GM12878 (cell line): ENCODE measurements at regions not wholly inside any gene's neighbourhood (a gene's known extent, or its start where the extent isn't known, plus 50 kb on each side); places are given as distances from the start of the nearest gene placed in this dataset.

ENCODE experiments used
- ATAC-seq: fragments of 200-7000 bp; cut with Tn5 transposase; 3 replicates; pipeline ENCODE4 v1.9.1; 2020; ENCODE audit warnings: mild to moderate bottlenecking, moderate library complexity
- BruUV-seq: library from RNA; stranded (reverse); fragments of 400-500 nt; replicated peaks from 2 replicates; lab custom pipeline; 2021; lab: Mats Ljungman, UMichigan
- CTCF ChIA-PET: fragments of 300-600 bp; sonication (Branson Sonifier 250); formaldehyde crosslinking; extraction: SDS; loops from one replicate; lab custom pipeline; 2021; ENCODE audit warnings: inconsistent platforms; lab: Yijun Ruan, JAX
- POLR2A ChIA-PET: fragments of 350-600 bp; formaldehyde crosslinking; extraction: SDS; loops from one replicate; lab custom pipeline; 2021; ENCODE audit warnings: inconsistent platforms; lab: Charles Lee
- RAD21 ChIA-PET: fragments of 300-600 bp; sonication (Branson Sonifier 250); formaldehyde crosslinking; loops from one replicate; lab custom pipeline; 2023; ENCODE audit warnings: antibody characterized with exemption; ENCODE audit not compliant: unreplicated experiment; lab: Charles Lee
- SMC1A ChIA-PET: fragments of 300-600 bp; sonication (Branson Sonifier 250); formaldehyde crosslinking; loops from one replicate; lab custom pipeline; 2023; ENCODE audit not compliant: unreplicated experiment, uncharacterized antibody; lab: Charles Lee
- DNase-seq: peaks from one replicate; pipeline ENCODE4 v3.0.0-alpha.2; 2011; ENCODE audit warnings: low read depth, low spot score
- FAIRE-seq: peaks from 3 replicates; lab custom pipeline; 2011; peaks lifted over from hg19 to GRCh38; lab: Jason Lieb, UNC
- H2AFZ ChIP-seq: 2 replicates; pipeline ENCODE4 v1.6.0; 2011; ENCODE audit warnings: low read depth, low read length, control low read depth; ENCODE audit not compliant: control insufficient read depth
- H3K27ac ChIP-seq: 2 replicates; pipeline ENCODE4 v1.5.1; 2011; ENCODE audit warnings: control low read depth; ENCODE audit not compliant: control insufficient read depth, insufficient read depth
- H3K27me3 ChIP-seq, 2 experiments: replicated peaks in 1 of 2; 2 replicates each; pipeline versions ENCODE4 v1.6.0 to v1.6.1; 2011; ENCODE audit warnings: low read length in 1 of 2; ENCODE audit not compliant: control insufficient read depth in 2 of 2, insufficient read depth in 2 of 2
- H3K36me3 ChIP-seq, 2 experiments: 2 replicates each; pipeline ENCODE4 v1.5.1; 2011; ENCODE audit warnings: low read length in 1 of 2; ENCODE audit not compliant: control insufficient read depth in 2 of 2, insufficient read depth in 2 of 2
- H3K4me1 ChIP-seq: 2 replicates; pipeline ENCODE4 v1.6.1; 2011; ENCODE audit warnings: mild to moderate bottlenecking, low read length, moderate library complexity, mixed read lengths; ENCODE audit not compliant: control insufficient read depth, insufficient read depth
- H3K4me2 ChIP-seq: 2 replicates; pipeline ENCODE4 v1.6.0; 2011; ENCODE audit warnings: control low read depth; ENCODE audit not compliant: control insufficient read depth, insufficient read depth
- H3K4me3 ChIP-seq: fragments of 200-600 bp; sonication (generic); 2 replicates; pipeline ENCODE4 v1.5.1; 2016
- H3K79me2 ChIP-seq: 2 replicates; pipeline ENCODE4 v1.6.0; 2011; ENCODE audit warnings: low read length; ENCODE audit not compliant: control insufficient read depth, insufficient read depth
- H3K9ac ChIP-seq: 2 replicates; pipeline ENCODE4 v1.8.0; 2011; ENCODE audit warnings: low read length, control low read depth, mixed read lengths; ENCODE audit not compliant: control insufficient read depth, insufficient read depth
- H3K9me3 ChIP-seq: replicated peaks from 3 replicates; pipeline ENCODE4 v1.5.1; 2011; ENCODE audit warnings: mild to moderate bottlenecking, low read length; ENCODE audit not compliant: control insufficient read depth, insufficient read depth
- H4K20me1 ChIP-seq: 2 replicates; pipeline ENCODE4 v1.6.0; 2011; ENCODE audit not compliant: control insufficient read depth, insufficient read depth
- CBX5 ChIP-seq: sonication (generic); IDR thresholded peaks from 2 replicates; pipeline ENCODE4 v1.6.1; 2016; ENCODE audit warnings: low read depth, moderate library complexity, mild to moderate bottlenecking, inconsistent platforms
- CEBPB ChIP-seq, 2 experiments: fragments of 150-350 bp in 1 of 2; IDR thresholded peaks; 2 replicates each; pipeline ENCODE4 v1.6.1; 2012 to 2014; ENCODE audit warnings: low read depth in 2 of 2, low read length in 2 of 2, borderline replicate concordance in 1 of 2, inconsistent platforms in 1 of 2
- CHD4 ChIP-seq: fragments of 200-600 bp; sonication (generic); IDR thresholded peaks from 2 replicates; pipeline ENCODE4 v1.6.1; 2016; ENCODE audit warnings: mild to moderate bottlenecking
- HDAC2 ChIP-seq: fragments of 200-600 bp; sonication (generic); IDR thresholded peaks from 2 replicates; pipeline ENCODE4 v1.6.1; 2017
- HDGF ChIP-seq: fragments of 450-650 bp; IDR thresholded peaks from 2 replicates; pipeline ENCODE4 v1.6.1; 2016; ENCODE audit warnings: antibody characterized with exemption
- IRF4 ChIP-seq: IDR thresholded peaks from 2 replicates; pipeline ENCODE4 v1.6.1; 2011; ENCODE audit warnings: low read depth, low read length
- NFIC ChIP-seq: IDR thresholded peaks from 2 replicates; pipeline ENCODE4 v1.6.1; 2012; ENCODE audit warnings: low read depth, mild to moderate bottlenecking, inconsistent platforms, low read length, moderate library complexity
- NFYA ChIP-seq: IDR thresholded peaks from 2 replicates; pipeline ENCODE4 v1.6.1; 2011; ENCODE audit warnings: low read depth, mild to moderate bottlenecking, low read length, improper control_type of control experiment, borderline replicate concordance
- PAX5 ChIP-seq: IDR thresholded peaks from 2 replicates; pipeline ENCODE4 v1.6.1; 2011; ENCODE audit warnings: low read depth, low read length, borderline replicate concordance
- PAX8 ChIP-seq: fragments of 450-650 bp; IDR thresholded peaks from 2 replicates; pipeline ENCODE4 v1.6.1; 2017; ENCODE audit warnings: mild to moderate bottlenecking, moderate library complexity
- POLR2A ChIP-seq: IDR thresholded peaks from 2 replicates; pipeline ENCODE4 v1.6.1; 2011; ENCODE audit warnings: low read depth, mild to moderate bottlenecking, low read length
- POLR2AphosphoS2 ChIP-seq: IDR thresholded peaks from 2 replicates; pipeline ENCODE4 v1.6.1; 2011; ENCODE audit warnings: low read depth, mild to moderate bottlenecking, low read length, improper control_type of control experiment, moderate library complexity
- RAD21 ChIP-seq: IDR thresholded peaks from 2 replicates; pipeline ENCODE4 v1.6.1; 2011; ENCODE audit warnings: mild to moderate bottlenecking, low read depth, low read length, moderate library complexity; ENCODE audit not compliant: insufficient read depth
- SIX5 ChIP-seq: IDR thresholded peaks from 2 replicates; pipeline ENCODE4 v1.6.1; 2011; ENCODE audit warnings: mild to moderate bottlenecking, low read depth, low read length, moderate library complexity; ENCODE audit not compliant: severe bottlenecking
- SMAD5 ChIP-seq: IDR thresholded peaks from 2 replicates; pipeline ENCODE4 v1.6.1; 2016; ENCODE audit warnings: antibody characterized with exemption, low read depth
- SPI1 ChIP-seq: IDR thresholded peaks from 2 replicates; pipeline ENCODE4 v1.6.1; 2011; ENCODE audit warnings: low read depth, mild to moderate bottlenecking, low read length, moderate library complexity, borderline replicate concordance; ENCODE audit not compliant: insufficient read depth
- WGBS: methylation state at CpG from one replicate; pipeline ENCODE4 v1.1.6; 2016; ENCODE audit warnings: low lambda C conversion rate; ENCODE audit not compliant: insufficient replicate concordance, insufficient coverage; ENCODE audit errors: missing lambda C conversion rate; 5-methylcytosine and 5-hydroxymethylcytosine counted together
- in situ Hi-C: fragments of 300-500 bp; cut with MboI; formaldehyde crosslinking; loops from 9 replicates; pipeline ENCODE4 v1.14.3; 2018; ENCODE audit warnings: mixed read lengths
- intact Hi-C: fragments of 100-400 bp; cut with micrococcal nuclease; formaldehyde crosslinking; loops from one replicate; pipeline ENCODE4 v1.14.2; 2022; ENCODE audit not compliant: unreplicated experiment
- TF ChIP-seq, protein P1 (sequence below): fragments of 450-650 bp; IDR thresholded peaks from 2 replicates; pipeline ENCODE4 v1.6.1; 2017; ENCODE audit warnings: mild to moderate bottlenecking, moderate library complexity
- TF ChIP-seq, protein P2 (sequence below): fragments of 450-650 bp; formaldehyde crosslinking; IDR thresholded peaks from 2 replicates; pipeline ENCODE4 v1.5.0; 2022; ENCODE audit warnings: mild to moderate bottlenecking, missing genetic modification characterization

DNA sequence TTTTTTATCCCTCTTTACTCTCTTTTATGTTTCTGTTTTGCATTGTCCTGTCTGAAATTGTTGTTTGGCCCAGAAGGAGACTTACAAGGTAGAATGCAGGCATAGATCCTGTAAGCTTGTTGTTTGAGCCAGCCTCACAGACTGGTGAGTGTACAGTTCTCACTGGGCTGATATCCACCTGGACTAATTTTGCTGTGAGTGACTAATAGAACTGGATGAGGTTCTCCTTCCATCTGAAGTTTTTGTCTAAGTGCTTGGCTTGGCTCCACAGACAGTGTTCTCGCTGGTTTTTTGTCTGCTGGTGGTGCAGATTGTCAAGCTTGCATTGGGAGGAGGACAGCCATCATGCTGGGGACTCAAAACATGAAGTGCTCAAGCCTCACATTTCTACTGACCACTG, 495.7 kb downstream of the TSN start:
- ChIA-PET CTCF (no interaction called here), POLR2A (no interaction called here), SMC1A (interaction anchor here (1.0 to 1.2 kb wide), 2 partner anchors 54 to 97 kb away, joined by 3 read pairs; no protein-coding TSS in a partner anchor), RAD21 (no interaction called here)
- ATAC-seq (no peak), DNase-seq (no peak), FAIRE-seq (no peak)
- WGBS, result 0% methylated on average over 1 of the region's 1 CpG
- BruUV-seq, result no TSS peak
- Histone ChIP-seq H3K36me3 (no peaks in the 10 kb centered on the region), H3K9ac (no peak overlapping the region), H2AFZ (no peak overlapping the region), H3K79me2 (no peaks in the 10 kb centered on the region), H3K9me3 (no peaks in the 10 kb centered on the region), H3K4me2 (no peak overlapping the region), H4K20me1 (no peaks in the 10 kb centered on the region), H3K4me3 (no peak overlapping the region), H3K27ac (no peak overlapping the region), H3K4me1 (no peaks in the 10 kb centered on the region), H3K27me3 (no peaks in the 10 kb centered on the region)
- TF ChIP-seq, protein P1, sequence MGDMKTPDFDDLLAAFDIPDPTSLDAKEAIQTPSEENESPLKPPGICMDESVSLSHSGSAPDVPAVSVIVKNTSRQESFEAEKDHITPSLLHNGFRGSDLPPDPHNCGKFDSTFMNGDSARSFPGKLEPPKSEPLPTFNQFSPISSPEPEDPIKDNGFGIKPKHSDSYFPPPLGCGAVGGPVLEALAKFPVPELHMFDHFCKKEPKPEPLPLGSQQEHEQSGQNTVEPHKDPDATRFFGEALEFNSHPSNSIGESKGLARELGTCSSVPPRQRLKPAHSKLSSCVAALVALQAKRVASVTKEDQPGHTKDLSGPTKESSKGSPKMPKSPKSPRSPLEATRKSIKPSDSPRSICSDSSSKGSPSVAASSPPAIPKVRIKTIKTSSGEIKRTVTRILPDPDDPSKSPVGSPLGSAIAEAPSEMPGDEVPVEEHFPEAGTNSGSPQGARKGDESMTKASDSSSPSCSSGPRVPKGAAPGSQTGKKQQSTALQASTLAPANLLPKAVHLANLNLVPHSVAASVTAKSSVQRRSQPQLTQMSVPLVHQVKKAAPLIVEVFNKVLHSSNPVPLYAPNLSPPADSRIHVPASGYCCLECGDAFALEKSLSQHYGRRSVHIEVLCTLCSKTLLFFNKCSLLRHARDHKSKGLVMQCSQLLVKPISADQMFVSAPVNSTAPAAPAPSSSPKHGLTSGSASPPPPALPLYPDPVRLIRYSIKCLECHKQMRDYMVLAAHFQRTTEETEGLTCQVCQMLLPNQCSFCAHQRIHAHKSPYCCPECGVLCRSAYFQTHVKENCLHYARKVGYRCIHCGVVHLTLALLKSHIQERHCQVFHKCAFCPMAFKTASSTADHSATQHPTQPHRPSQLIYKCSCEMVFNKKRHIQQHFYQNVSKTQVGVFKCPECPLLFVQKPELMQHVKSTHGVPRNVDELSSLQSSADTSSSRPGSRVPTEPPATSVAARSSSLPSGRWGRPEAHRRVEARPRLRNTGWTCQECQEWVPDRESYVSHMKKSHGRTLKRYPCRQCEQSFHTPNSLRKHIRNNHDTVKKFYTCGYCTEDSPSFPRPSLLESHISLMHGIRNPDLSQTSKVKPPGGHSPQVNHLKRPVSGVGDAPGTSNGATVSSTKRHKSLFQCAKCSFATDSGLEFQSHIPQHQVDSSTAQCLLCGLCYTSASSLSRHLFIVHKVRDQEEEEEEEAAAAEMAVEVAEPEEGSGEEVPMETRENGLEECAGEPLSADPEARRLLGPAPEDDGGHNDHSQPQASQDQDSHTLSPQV, result no peak
- no peak for TF ChIP-seq POLR2A
- no peak for TF ChIP-seq CHD4
- no peak for TF ChIP-seq NFIC
- no peak for TF ChIP-seq HDGF
- TF ChIP-seq, protein P2, sequence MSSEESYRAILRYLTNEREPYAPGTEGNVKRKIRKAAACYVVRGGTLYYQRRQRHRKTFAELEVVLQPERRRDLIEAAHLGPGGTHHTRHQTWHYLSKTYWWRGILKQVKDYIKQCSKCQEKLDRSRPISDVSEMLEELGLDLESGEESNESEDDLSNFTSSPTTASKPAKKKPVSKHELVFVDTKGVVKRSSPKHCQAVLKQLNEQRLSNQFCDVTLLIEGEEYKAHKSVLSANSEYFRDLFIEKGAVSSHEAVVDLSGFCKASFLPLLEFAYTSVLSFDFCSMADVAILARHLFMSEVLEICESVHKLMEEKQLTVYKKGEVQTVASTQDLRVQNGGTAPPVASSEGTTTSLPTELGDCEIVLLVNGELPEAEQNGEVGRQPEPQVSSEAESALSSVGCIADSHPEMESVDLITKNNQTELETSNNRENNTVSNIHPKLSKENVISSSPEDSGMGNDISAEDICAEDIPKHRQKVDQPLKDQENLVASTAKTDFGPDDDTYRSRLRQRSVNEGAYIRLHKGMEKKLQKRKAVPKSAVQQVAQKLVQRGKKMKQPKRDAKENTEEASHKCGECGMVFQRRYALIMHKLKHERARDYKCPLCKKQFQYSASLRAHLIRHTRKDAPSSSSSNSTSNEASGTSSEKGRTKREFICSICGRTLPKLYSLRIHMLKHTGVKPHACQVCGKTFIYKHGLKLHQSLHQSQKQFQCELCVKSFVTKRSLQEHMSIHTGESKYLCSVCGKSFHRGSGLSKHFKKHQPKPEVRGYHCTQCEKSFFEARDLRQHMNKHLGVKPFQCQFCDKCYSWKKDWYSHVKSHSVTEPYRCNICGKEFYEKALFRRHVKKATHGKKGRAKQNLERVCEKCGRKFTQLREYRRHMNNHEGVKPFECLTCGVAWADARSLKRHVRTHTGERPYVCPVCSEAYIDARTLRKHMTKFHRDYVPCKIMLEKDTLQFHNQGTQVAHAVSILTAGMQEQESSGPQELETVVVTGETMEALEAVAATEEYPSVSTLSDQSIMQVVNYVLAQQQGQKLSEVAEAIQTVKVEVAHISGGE (CRISPR knock-in tag), result no peak
- TF ChIP-seq SPI1, result no peak
- TF ChIP-seq NFYA, result no peak
- TF ChIP-seq POLR2AphosphoS2, result no peak
- no peak for TF ChIP-seq HDAC2
- TF ChIP-seq SIX5, result no peak
- TF ChIP-seq PAX8, result no peak
- no peak for TF ChIP-seq PAX5
- no peak for TF ChIP-seq SMAD5
- no peak for TF ChIP-seq CBX5
- no peak for TF ChIP-seq RAD21
- TF ChIP-seq IRF4, result no peak
- no peak for TF ChIP-seq CEBPB (IDR thresholded peaks at IDR 0.05; ENCODE audit: borderline replicate concordance in 1 of 2, low read depth in 2 of 2, low read length in 2 of 2)
- in situ Hi-C loops (no loop called here), intact Hi-C loops (no loop called here)
